Spleen (tissue), 7 donors: ENCODE measurements at regions not wholly inside any gene's neighbourhood (a gene's known extent, or its start where the extent isn't known, plus 50 kb on each side); places are given as distances from the start of the nearest gene placed in this dataset.

Experiments
- CTCF ChIP-seq, 11 experiments: fragments of 200-600 bp in 7 of 11; fragments of 450-650 bp in 4 of 11; sonication (generic) in 4 of 11; IDR thresholded peaks in 8 of 11; conservative IDR thresholded peaks in 3 of 11; 1 replicate in 7 of 11; 2 replicates in 4 of 11; pipeline versions ENCODE4 v1.4.0 to v1.8.0; 2016 to 2021; ENCODE audit warnings: antibody characterized with exemption in 11 of 11, inconsistent platforms in 4 of 11, mild to moderate bottlenecking in 1 of 11
- POLR2A ChIP-seq, 3 donors: fragments of 450-650 bp; IDR thresholded peaks; one replicate each; pipeline ENCODE4 v1.5.1; 2017; ENCODE audit warnings: antibody characterized with exemption in 3 of 3, mild to moderate bottlenecking in 1 of 3
- donor health status: DM: no; HTN: no; CAD: no; lungs with moderate emphysema.
- donor health status: DM: no; HTN: no; CAD: no.
- donor health status: DM: no; HTN: no; CAD: no.

- TF ChIP-seq CTCF (IDR thresholded peaks at IDR 0.05 in 8 of 11, conservative IDR thresholded peaks at IDR 0.05 in 3 of 11) (no peak), POLR2A (IDR thresholded peaks at IDR 0.05) (no peak)
These were observed 227.6 kb downstream of the FGF9 start for GRCh38 chr13:21898459-21898858.
